NCI-H82 treated with DMSO at 0.1 percent for 48 hours (cell line): ENCODE measurements at regions not wholly inside any gene's neighbourhood (a gene's known extent, or its start where the extent isn't known, plus 50 kb on each side); places are given as distances from the start of the nearest gene placed in this dataset.
A peak's percentile ranks its signal among the peaks of the same experiment; 100 is the strongest.

Experiments used
- DNase-seq: peaks from one replicate; lab custom pipeline; 2025; ENCODE audit not compliant: unreplicated experiment; lab: John Stamatoyannopoulos, UW

DNA sequence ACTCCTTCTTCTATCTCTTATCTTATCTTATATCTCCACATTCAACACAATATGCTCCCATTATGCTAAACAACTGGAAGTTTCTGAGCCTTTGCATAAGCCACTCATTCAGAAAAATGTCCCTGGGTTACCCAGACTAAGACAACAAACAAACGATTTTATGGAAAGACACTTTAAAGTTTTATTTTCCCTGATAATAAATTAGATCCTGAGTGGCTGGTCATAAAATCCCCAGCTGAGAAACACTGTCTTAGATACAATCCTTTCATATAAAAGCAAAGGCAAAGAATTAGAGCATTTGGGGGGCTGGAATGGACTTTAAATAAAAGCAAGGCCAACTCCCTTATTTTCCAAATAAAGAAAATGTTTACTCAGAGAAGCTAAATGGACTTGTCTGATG lies 322.3 kb downstream of the GBE1 start:
- no peak for DNase-seq

DNA sequence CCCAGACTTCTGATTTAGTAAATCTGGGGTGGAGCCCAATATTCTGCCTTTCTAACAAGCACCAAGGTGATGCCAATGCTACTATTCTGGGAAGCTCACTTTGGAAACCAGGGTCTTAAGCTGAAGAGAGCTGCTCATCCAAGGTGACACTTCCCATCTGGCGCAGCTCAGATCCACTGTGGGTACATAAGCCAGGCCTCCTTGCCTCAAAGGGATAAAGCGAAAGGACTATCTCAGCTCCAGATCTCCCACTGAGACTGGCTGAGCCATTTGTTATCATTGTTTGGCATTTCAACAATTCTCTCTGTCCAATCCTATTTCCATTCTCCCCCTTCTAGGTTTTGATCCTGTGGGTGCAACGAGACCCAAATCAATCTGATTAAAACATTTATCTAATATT lies 323.8 kb downstream of the GBE1 start:
- DNase-seq = peak; percentile 80

DNA sequence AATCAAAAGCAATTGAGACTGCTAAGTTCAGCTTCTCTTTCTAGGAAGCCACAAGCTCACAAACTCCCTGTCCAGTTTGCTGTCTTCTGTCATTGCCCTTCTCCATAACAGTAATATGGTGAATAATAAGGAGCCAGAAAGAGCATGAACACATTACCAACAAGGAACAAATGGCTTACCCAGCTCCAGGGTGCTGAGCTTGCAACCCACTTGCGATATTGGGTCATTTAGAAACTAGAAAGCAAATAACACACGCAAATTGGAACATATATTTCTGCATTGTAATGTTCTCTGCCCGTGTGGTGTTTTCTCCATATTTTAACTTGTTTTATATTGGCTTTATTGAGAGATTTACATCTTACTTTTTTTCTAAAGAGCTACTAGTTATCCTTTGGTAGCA lies 325.3 kb downstream of the GBE1 start:
- DNase-seq = no peak

DNA sequence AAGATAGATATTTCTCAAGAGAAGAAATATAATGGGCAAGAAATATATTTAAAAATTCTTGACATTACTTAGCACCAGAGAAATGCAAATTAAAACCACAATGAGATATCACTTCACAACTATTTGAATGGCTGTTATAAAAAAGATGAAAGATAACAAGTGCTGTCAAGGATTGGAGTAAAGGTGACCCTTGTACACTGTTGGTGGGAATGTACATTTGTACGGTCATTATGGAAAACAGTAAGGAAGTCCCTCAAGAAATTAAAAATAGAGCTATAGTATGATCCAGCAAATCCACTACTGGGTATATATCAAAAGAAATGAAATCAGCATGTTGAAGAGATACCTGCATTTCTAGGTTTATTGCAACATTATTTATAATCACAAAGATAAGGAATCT lies 326.4 kb downstream of the GBE1 start:
- DNase-seq = no peak

DNA sequence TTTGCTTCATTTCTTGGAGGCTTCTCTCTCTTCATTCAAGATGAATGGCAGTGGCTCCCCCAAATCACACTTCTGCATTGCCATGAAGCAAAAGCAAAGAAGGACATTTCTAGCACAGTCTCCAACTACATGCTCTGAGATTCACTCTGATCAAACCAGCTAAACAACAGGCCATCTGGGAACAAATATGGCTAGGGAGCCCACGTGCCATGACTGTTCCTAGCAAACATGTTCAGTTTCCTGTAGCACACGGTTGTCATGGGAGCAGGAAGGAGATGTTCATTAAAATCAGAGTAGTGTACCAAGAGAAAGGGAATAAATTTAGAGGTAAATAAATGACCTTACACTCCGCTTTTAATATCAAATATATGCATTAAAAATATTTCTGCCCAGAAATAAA lies 327.3 kb downstream of the GBE1 start:
- DNase-seq = no peak

DNA sequence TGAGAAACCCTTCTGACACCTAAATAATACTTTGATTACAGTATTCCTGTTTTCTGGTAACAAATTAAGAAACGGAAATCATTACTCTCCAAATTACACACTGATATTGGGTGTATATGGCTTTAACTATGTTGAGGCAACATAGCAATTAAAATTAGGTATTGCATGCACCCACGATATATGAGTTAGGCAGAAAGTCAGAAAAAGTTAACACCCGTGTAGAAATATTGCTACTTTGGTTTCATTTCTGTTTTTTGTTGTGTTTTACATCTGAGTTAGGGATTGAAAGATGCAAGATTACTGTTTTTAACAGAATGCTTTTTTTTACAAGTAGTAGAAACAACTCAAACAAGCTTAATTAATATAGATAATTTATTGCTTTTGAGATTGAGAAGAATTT lies 327.8 kb downstream of the GBE1 start:
- no peak for DNase-seq

DNA sequence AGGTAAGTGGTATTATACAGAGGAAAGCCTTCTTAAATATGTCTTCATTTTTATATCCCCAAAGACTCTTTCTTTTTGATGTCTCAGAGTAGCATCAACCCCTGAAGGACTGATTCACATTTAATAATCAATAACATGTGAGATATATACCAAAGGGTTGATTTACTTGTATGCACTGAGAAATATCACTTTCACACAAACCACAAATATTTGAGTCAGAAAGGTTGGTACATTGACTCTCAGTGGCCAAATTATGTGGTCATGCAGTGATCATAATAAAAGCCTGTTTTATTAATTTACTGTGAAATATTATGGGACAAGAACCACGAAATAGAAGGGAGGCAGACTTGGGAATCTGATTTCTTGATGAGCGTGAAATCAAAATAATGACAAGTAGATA lies 329.0 kb downstream of the GBE1 start:
- no peak for DNase-seq

DNA sequence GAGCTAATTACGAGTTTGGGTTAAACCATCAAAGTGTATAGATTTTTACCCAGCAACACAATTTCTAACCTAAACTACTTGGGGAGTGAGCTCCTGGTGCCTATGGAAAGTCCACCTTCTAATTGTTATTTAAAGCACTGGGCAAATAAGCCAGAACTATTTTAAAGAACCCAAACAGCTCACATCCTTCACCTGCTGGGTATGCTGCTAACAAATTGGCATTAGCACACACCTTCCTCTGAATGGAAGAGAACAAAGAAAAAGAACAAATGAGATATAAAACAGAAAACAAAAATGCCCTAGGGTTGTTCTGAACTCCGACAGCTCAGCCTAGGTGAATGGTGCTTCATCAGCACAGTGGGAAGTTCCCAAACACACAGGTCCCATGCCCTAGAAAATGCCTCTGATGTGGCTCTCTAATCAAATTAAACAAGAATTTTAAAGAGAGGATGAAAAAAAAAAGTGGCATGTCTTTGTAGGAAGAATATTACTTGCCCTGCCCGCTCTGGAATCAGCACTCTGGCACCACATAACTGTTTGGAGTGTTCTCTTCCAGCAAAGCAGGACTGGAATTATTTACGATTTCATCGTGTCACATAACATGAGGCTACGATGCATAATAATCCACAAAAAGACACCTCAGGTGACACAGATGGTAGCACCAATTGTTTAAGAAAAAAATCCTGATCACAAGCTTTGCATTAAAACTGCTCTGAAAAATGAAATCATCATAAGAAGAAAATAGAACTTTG lies 334.4 kb downstream of the GBE1 start:
- no peak for DNase-seq

DNA sequence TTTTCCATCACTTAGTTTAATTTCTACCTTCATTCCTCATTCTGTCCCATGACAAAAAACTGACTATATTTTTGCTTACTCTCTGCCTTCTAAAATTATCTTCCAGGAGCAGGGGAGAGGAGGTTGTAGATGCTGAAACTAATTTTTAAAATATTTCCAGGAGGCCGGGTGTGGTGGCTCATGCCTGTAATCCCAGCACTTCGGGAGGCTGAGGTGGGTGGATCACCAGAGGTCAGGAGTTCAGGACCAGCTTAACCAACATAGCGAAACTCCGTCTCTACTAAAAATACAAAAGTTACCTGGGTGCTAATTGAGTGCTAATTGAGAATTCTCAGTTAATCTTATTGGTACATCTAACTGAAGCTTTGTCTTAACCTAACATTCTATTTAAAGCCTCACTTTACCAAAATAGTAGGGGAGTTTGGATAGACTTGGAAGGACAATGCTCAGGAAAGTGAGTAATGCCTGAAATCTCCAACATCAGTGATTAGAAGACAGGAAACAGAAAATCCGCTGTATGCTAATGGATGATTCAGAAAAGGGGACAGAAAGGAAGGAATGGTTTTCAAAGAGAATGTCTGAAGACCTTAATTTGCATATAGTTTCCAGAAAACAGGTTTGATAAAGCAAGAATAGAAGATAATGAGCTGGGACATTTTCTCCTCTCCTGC lies 336.1 kb downstream of the GBE1 start:
- DNase-seq = no peak

DNA sequence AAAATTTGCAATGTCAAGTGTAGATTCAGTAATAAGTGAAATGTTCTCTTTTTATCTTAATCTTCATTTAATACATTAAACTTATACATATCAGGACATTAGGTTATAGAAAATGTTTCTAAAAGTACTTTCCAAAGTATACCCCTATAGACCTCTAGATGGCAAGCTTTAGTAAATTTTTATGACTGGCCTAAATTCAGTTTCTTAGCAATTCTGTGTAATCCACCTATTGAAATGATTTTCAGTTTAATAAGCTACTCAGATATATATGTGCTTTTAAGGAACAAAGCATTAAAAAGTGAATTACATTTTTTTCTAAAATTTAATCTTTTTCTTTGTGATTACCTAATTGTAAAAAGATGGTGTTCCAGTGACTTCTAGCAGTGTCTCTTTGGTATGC lies 342.2 kb downstream of the GBE1 start:
- peak; percentile 6 for DNase-seq

DNA sequence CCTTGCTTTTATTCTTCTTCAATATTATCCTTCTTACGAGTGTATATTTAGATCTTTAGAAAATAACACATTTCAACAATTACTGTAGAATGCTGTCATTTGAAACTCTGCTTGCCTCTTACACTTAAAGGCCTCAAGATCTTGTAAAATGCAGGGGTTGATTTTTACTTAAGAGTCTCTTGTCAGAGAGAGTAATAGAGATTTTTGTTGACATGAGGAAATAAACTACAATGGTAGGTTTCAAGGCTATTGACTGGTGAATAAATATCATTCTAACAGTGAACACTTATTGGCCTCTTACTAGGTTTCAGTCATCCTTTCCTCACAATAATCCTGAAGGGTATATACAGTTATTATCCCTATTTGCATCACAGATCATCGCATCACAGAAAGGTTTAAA lies 344.6 kb downstream of the GBE1 start:
- no peak for DNase-seq

DNA sequence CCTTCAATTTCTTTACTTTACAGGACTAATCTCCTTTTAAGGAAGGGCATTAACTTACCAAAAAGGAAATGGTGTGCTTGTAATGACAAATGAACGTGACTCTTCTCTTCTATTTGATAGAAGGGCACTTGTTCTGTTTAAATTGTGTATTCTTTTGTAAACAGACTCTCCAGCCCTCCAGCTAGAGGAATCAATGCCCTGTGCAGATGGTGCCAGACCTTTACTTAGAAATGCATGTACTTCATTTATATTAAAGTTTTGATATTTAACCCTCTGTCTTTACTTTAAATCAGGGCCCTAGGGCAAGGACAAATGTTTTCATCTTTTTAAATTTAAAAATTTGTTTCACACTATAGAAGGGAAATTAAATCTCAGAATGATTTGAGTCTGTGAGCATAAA lies 355.1 kb downstream of the GBE1 start:
- no peak for DNase-seq

DNA sequence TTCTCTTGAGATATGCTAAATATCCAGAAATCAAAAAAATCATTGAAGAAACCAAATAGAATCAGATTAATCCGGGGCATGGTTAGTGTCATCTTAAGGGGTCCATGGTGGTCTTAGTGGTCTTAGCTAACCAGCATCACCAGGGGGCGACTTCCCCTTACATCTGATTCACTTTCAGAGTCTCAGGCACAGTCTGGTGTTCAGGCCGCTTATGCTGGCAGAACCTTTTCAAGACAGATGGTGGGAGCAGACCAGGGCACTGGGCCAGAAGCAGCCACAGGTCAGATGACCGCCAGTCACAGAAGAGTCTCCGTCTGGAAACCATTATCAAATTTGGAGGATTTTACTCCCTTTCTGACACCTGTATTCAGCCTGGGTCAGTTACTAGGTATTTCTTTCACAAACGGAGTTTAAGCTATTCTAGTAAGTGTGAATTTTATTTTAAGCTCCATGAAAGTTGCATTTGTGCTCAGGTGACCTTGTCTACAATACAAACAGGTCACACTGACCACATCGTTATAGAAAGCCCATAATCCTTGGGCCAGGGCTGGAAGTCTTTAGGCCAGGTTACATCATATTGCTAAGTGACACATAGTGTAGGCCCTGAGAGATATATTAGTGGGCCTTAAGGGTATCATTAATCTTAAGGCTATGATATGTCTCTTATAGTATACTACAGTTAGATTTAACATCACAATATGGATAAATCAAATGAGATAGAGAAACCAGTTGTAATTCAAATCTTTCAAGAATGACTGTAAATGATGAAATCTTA lies 365.5 kb downstream of the GBE1 start:
- DNase-seq = peak; percentile 57

DNA sequence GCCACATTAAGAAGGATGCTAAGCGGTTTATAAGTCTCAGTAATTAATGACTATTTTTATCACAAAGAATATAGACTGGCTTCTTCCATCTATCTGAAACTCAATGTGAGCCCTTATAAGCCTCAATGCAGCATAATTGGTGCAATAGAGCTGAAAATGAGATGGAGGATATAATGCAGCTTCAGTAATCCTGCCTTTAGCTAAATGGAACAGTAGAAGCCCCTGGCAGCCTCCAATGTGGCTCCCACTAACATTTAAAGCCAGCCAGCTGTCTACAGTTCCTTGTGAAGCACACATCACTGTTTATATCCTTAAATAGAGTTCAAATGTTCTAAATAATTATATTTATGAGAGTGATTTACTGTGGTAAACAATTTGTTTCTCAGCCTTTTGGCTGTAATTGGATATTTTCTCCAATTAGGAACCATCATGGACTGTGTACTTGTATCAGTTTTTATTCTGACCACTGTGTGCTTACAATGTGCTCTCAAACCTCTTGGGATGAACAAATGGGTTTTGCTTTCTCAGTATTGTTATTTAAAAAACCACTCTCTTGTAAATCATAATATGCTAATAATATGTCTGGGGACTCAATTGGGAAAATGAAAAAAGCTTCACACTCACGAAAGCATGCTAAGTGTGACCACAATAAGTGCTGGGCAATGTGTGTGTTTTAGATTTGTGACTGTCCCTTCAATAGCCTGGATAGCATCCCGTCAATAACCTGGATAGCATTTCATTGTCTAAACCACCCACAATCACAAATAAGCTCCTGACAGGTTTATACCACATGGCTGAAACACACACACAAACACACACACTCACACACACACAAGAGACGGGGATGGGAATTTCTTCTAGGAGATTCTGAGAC lies 366.6 kb downstream of the GBE1 start:
- DNase-seq = no peak

DNA sequence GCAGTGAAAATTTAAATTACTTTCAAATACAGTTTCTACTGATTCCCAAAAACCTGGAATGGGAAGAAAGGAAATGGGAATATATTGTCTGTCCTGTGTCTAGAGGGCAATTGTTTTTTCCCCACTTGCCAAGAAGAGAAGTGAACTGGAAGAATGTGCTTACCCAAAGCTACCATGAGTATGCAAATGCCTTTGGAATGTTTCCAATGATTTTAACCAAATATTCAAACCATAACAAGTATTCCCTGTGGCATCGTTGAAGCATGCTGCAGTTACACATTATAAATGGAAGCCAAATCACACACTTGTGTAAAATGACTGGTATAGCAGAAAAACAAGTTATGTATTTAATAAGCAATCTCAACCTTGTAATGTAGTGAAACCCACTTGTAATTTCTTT lies 368.2 kb downstream of the GBE1 start:
- no peak for DNase-seq

DNA sequence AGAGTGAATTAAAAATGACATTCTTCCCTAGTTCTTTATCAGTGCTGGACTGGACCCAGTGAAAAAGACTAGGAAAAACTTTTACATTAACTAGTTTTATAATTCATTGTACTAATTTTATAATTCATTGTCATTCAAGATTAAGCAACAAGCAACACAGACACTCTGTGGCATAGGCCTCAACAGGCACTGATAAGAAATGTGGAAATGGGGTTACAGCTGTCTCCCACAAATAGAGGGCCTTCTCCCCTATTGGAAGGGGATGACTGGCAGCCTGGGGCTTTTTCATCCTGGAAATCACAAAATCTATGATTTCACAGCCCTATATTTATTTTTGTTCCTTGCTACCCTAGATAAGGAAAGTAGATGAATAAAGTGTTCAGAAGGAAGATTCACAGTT lies 370.6 kb downstream of the GBE1 start:
- DNase-seq = no peak

DNA sequence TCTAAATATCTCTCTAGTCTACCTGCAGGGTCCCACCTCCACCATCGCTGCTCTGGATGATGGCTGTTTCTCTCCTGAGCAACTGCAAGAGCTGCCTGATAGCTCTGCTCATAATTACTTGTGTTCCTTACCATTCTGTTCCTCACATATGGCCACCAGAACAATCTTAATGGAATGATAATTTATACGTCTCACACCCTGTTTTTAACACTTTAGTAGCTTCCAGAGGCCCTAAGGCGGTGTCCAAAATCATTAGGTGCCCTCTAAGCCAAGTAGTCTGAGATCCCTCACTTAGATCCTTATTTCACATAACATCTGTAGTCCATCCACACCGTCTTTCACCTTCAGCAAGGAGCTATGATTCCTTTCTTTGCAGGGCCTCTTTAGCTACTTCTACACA lies 373.3 kb downstream of the GBE1 start:
- no peak for DNase-seq

DNA sequence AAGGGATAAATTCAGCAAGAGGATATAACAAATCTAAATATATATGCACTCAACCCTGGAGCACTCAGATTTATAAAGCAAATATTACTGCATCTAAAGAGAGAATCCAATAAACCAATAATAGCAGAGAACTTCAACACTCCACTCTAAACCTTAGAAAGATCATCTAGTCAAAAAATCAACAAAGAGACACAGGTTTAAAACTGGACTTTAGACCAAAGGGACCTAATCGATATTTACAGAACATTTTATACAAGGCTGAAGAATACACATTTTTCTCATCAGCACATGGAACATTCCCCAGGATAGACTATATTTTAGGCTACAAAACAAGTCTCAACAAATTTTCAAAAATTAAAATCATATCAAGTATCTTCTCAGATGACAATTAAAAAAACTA lies 379.0 kb downstream of the GBE1 start:
- DNase-seq = no peak

DNA sequence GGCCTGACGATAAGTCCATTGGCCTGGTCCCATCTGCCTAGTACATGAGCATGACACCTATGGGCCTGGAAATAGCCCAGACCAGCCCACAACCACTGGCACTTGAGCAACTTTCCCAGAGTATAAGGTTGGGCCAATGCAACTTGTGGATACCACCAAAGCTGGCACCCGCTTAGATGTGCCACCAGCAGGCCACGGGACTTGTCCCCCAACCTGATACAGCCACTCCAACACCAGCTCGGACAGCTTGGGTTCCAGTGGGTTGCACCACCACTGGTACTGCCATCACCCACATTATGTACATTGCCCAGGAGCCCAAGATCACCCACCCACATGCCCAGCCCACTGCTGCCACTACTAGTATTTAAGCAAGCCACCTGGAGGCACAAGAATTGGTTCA lies 381.2 kb downstream of the GBE1 start:
- no peak for DNase-seq

DNA sequence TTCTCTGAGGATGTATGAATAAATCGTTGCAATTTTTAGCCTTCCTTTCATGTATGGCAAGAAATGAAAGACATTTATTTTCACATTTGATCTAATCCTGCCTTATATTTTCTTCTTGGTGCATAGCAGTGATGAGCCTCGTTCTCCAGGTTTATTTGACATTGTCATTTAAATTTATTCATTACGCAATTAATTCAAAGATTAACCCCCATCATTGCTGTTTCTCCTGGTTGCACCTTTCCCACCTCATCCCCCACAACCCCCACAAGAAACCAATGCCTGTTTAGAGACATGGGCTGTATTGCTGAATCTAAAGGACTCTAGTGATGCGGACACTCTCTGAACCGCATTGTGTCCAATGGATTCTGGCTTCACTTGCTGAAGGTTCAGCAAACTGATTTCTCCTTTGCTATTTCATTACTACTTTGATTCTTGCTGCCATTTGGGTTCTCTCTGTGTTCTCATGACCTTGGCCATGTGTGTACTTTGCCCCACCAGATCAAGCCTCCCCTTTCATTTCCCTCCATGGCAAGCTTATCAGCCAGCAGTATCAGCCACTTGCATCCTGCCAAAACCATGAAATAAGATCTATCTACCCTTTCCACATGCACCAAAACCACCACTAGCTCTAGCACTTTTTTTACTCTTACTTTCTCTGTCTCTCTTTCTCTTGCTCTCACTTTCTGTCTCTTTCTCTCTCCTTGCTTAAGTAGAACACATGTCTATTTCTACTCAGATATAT lies 382.7 kb downstream of the GBE1 start:
- no peak for DNase-seq

DNA sequence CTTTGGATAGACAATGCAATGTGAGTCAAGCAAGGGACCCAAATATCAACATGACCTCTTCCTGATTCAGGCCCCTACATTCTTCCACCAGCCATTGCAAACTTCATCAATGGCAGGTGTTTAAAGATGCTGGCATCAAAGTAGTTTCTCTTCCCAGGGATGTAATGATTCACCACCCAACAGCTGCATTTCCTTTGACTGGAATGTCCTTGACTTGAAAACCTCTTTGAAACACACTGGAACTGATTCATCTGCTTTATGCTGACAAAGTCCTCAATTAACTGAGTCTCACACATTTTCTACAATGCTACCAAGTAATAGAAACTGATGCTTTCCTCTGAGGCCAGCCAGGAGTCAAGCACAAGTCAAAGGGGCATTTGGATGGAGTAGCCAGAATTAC lies 385.5 kb downstream of the GBE1 start:
- DNase-seq = no peak
